Germinal center (tissue), 1 donor: ENCODE measurements at regions not wholly inside any gene's neighbourhood (a gene's known extent, or its start where the extent isn't known, plus 50 kb on each side); places are given as distances from the start of the nearest gene placed in this dataset.
"Not testable (repeated sequence)": the region's sequence is repeated elsewhere in the genome, so short reads cannot be mapped to it uniquely, and the experiment has no call there.

Experiments used
- DNase-seq: peaks from one replicate; pipeline ENCODE4 v3.0.0; 2012; ENCODE audit warnings: mixed read lengths, low spot score

GRCh38 chr7:51446356-51446755 is 129.7 kb upstream of the COBL start:
- no peak for DNase-seq

GRCh38 chr7:51444936-51445335 is 128.3 kb upstream of the COBL start:
- no peak for DNase-seq

DNA sequence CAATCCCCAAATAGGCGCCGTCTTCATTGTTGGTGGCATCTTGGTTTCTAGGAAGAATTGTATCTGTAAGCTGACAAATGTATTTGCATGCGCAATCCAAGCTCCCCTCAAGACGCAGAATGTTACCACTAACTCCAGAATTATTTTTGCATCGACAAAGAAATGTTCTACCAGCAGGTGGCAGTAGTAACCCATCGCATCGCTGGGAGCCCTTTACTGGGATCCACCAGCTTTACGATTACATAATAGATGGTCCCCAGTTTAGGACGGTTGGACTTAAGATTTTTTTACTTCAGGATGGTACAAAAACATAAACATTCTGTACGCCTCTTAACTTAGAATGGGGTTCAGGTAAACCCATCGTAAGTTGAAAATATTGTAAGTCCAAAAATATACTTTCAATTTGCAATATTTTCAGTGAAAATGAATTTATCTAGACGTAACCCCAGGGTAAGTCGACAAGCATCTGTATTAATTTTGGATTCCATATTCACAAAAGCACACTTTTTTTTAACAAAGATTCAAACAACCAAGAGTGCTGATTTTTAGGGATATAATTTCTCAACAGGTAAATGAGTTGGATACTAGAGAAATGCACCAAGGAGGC is 114.0 kb upstream of the COBL start:
- peak; percentile 55 for DNase-seq

- DNase-seq: no peak
These were observed 111.7 kb upstream of the COBL start for GRCh38 chr7:51428217-51428887.

DNA sequence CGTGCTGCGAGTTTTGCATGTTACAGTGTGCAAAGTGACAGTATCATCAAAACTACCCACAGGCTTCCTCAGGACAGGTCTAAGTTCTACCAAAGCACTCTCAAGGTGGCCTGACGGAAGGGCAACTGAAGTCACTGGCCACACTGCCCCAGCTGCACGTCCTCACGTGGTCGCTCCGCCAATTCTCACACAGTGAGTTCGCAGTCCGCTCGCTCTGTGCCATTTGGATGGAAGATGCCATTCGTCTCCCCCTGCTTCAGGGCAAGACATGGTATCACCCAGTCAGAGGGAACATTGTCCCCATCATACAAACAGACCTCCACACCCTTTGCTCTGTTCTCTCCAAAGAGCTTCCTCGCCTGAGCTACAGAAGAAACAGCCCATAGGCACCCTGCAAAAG is 109.6 kb upstream of the COBL start:
- no peak for DNase-seq

GRCh38 chr7:51409934-51410333 is 93.3 kb upstream of the COBL start:
- not testable (repeated sequence) for DNase-seq

GRCh38 chr7:51397608-51398007 is 81.0 kb upstream of the COBL start:
- not testable (repeated sequence) for DNase-seq

DNA sequence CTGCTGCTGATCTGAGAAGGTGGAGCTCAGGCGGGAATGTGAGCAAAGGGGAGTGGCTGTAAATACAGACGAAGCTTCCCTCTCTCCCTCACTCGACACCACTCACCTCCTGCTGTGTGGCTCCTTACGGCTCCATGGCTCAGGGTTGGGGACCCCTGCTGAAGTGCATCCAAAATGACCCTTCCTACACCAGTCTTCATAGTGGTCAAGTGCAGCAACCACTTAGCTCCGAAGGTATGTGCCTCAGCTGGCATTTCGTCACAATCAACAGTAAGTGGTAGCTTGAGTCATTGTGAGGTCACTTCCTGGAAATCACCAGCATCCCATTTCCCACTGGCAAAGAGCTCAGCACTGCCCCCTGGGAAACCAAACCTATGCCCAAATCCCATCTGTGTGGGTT is 76.4 kb upstream of the COBL start:
- not testable (repeated sequence) for DNase-seq

GRCh38 chr7:51389952-51390351 is 73.3 kb upstream of the COBL start:
- DNase-seq: not testable (repeated sequence)

DNA sequence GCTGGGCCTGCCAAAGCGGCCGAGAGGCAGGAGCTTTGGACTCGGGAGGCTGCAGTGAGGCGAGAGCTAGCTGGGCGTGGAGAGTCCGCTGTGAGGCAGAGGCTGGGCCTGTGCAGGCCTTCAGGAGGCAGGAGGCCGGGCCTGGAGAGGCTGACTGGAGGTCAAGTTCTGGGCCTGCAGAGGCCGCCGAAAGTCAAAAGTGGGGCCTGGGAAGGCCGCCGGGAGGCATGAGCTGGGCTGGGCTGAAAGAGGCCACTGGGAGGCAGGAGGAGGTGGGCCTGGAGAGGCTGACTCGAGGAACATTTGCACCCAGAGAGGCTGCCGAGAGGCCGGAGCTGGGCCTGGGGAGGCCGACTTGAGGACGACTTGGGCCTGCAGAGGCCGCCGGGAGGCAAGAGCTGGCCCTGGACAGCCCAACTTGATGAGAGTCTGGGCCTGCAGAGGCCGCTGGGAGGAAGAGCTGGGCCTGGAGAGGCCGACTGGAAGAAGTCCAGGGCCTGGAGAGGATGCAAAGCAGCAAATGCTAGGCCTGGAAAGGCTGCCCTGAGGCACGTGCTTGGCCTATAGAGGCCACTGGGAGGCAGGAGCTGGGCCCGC is 72.7 kb upstream of the COBL start:
- not testable (repeated sequence) for DNase-seq

DNA sequence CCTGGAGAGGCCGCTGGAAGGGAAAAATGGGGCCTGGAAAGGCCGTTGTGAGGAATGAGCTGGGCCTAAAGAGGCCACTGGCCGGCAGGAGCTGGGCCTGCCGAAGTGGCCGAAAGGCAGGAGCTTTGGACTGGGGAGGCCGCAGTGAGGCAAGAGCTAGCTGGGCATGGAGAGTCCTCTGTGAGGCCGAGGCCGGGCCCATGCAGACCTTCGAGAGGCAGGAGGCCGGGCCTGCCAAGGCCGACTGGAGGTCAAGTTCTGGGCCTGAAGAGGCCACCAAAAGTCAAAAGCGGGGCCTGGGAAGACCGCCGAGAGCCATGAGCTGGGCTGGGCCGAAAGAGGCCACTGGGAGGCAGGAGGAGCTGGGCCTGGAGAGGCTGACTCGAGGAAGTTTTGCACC is 71.6 kb upstream of the COBL start:
- DNase-seq: not testable (repeated sequence)

GRCh38 chr7:51386806-51387568 is 70.4 kb upstream of the COBL start:
- DNase-seq: not testable (repeated sequence)

- DNase-seq: not testable (repeated sequence)
These were observed 69.6 kb upstream of the COBL start for GRCh38 chr7:51386184-51386583.

DNA sequence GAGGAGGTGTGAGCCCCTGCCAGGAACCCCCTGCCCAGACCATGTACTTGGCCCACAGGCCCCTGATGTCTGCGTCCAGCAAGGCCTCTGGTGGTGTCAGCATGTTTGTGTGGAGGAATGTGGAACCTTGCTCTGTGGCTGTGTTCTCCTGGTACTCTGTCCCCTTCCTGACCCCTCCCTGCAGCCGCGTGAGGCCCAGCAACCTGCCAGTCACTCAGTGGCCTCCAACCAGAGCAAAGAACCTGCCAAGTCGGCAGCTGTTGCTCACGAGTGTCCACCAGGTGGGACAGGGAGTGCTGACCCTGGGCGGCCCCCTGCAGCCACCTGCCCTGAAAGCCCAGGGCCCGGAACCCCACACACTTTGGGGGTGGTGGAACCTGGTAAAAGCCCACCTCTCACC is 65.6 kb upstream of the COBL start:
- DNase-seq: not testable (repeated sequence)

DNA sequence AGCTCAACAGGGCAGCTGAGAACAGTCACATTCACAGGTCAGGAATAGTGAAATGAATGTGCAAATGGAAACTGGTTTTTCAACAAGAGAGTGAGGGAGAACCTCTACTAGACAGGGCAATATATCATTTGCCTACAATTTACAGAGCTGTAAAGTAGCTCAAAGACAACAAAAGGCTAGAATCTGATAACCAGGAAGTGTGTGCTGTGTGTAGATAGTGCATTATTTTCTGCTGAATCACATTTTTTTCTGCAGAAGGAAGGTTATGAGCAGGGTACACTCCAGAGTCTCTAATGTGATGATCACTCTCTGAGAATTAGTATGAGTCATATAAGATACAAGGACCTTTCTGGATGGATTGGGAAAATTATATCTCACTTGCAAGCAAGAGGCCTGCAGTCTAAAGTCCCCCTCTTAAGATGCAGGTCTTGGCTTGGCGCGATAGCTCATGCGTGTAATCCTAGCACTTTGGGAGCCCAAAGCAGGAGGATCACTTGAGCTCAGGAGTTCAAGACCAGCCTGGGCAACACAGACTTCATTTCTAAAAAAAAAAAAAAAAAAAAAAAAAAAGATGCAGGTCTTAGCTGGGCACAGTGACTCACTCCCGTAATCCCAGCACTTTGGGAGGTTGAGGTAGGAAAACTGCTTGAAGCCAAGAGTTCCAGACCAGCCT is 59.9 kb upstream of the COBL start:
- no peak for DNase-seq

DNA sequence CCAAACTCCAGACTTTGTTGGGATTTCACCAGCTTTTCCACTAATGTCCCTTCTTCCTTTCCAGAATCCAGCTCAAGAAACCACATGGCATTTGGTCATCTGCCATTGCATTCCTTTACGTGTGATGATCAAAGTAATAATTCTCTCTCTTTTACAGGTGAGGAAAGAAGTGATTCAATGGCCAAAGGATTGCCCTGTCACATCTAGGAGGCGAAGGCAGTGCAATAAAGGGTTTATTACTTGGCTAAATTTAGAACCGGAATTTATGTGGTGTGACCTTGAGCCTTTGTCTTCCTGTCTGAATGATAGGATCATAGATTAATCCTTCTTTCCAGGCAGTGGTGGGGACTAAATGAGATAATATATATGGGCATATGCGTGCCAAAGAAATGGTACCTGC is 58.3 kb upstream of the COBL start:
- DNase-seq: no peak

DNA sequence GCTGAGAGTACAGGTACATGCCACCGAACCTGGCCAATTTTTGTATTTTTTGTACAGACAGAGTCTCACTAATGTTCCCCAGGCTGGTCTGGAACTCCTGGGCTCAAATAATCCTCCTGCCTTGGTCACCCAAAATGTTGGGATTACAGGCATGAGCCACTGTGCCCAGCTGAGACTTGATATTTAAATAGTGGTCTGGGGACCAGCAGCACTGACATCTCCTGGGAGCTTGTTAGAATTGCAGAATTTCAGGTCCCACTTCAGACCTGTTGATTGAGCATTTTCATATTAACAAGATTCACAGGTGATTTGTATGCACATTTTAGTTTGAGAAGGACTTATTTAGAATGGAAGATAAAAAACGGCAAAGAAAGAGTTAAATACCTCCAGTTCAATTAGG is 57.0 kb upstream of the COBL start:
- DNase-seq: not testable (repeated sequence)

DNA sequence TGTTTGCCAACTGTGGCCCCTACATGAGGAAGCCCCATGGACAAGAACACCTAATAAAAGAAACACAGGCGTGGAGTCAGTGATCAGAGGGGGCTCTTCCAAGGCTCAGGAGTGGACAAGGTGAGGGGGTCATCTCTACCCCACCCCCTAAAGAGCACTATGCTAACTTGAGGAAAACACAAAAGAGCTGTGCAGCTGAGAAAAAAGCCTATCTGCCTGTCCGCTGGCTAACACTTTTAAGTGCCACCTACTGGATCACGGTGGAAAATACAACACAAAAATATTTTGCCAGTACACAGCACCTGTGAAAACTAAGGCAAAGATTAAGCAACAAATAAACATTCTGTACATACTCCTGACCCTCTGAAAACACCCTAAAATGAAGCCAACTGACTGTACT is 53.1 kb upstream of the COBL start:
- DNase-seq: no peak

DNA sequence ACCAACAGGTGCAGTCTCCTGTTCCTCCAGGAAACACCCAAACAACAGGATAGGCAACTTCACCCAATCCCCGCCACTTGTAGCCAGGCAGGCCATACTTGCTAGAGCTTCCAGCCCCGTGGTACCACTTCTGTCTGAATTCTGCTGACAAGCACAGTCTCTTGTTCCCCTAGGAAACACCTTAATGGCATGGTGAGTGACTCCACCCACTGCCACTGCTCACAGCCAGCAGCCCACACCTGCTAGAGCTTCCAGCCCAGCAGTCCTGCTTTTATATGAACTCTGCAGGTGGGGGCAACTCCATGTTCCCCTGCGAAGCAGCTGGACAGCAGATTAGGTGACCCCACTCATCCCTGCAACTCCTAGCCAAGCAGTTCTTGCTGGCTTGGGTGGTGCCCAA is 52.6 kb upstream of the COBL start:
- not testable (repeated sequence) for DNase-seq

GRCh38 chr7:51368334-51368733 is 51.7 kb upstream of the COBL start:
- no peak for DNase-seq

- no peak for DNase-seq
These were observed 51.0 kb upstream of the COBL start for GRCh38 chr7:51367614-51367968.

DNA sequence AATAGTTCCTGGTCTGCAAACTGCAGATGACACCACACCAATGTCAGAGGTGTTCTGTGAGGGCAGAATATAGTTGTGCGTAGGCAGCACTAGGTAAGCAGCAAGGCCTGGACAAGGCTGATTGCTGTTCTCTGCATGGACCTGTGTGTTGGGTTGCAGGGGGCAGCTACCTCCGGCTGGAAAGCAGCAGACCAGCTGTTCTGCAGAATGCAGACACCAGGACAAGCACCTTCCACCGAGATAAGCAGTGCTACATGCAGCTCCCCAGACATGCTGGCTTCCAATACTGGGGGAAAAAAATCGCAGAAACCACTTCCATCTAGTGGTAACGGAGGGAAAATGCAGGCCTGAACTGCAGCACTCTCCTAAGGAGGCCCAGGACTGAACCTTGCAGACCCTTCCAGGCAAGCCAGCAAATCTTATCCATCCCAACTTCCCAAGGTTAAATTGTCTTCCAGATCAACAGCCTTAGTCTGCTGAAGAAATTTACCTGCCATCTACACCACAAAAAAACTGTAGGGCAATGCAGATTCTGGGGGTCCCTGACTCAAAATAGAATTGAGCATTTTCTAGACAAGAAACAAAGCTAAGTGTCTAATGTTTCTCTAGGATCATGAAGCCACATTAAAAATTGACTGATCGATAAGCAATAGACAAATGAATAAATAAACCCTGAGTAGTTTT is 50.5 kb upstream of the COBL start:
- peak; percentile 26 for DNase-seq
